NCI-H460 (cell line): ENCODE measurements at regions not wholly inside any gene's neighbourhood (a gene's known extent, or its start where the extent isn't known, plus 50 kb on each side); places are given as distances from the start of the nearest gene placed in this dataset.
"Not testable (repeated sequence)": the region's sequence is repeated elsewhere in the genome, so short reads cannot be mapped to it uniquely, and the experiment has no call there.

Experiments
- DNase-seq: peaks from one replicate; pipeline ENCODE4 v3.0.0-alpha.2; 2016; ENCODE audit warnings: low read depth; ENCODE audit errors: extremely low read depth

GRCh38 chr6:63476302-63476701 lies 96.0 kb upstream of the LOC128125822 start:
- DNase-seq: no peak

- DNase-seq: no peak
Measured at GRCh38 chr6:63477422-63478040, 94.7 kb upstream of the LOC128125822 start.

GRCh38 chr6:63478734-63479133 lies 93.5 kb upstream of the LOC128125822 start:
- no peak for DNase-seq

GRCh38 chr6:63486196-63486595 lies 86.1 kb upstream of the LOC128125822 start:
- DNase-seq: no peak

GRCh38 chr6:63487103-63487813 lies 85.0 kb upstream of the LOC128125822 start:
- DNase-seq: no peak

GRCh38 chr6:63491119-63491518 lies 81.2 kb upstream of the LOC128125822 start:
- no peak for DNase-seq

- DNase-seq: no peak
Measured at GRCh38 chr6:63492476-63492875, 79.8 kb upstream of the LOC128125822 start.

- no peak for DNase-seq
Measured at GRCh38 chr6:63493557-63493956, 78.7 kb upstream of the LOC128125822 start.

GRCh38 chr6:63496361-63496804 lies 75.9 kb upstream of the LOC128125822 start:
- DNase-seq: no peak

- no peak for DNase-seq
Measured at GRCh38 chr6:63502156-63502555, 70.1 kb upstream of the LOC128125822 start.

- DNase-seq: no peak
Measured at GRCh38 chr6:63503199-63503598, 69.1 kb upstream of the LOC128125822 start.

- no peak for DNase-seq
Measured at GRCh38 chr6:63504777-63505384, 67.4 kb upstream of the LOC128125822 start.

- no peak for DNase-seq
Measured at GRCh38 chr6:63507096-63507495, 65.2 kb upstream of the LOC128125822 start.

GRCh38 chr6:63509652-63510352 lies 62.5 kb upstream of the LOC128125822 start:
- DNase-seq: no peak

- no peak for DNase-seq
Measured at GRCh38 chr6:63510353-63510686, 62.0 kb upstream of the LOC128125822 start.

- no peak for DNase-seq
Measured at GRCh38 chr6:63510849-63511248, 61.4 kb upstream of the LOC128125822 start.

- DNase-seq: no peak
Measured at GRCh38 chr6:63514488-63515173, 57.6 kb upstream of the LOC128125822 start.

GRCh38 chr6:63515227-63515626 lies 57.1 kb upstream of the LOC128125822 start:
- not testable (repeated sequence) for DNase-seq

GRCh38 chr6:63516186-63516944 lies 55.9 kb upstream of the LOC128125822 start:
- no peak for DNase-seq

GRCh38 chr6:63517221-63517620 lies 55.1 kb upstream of the LOC128125822 start:
- DNase-seq: no peak
